Rectal smooth muscle tissue (tissue), 1 donor: ENCODE measurements at regions not wholly inside any gene's neighbourhood (a gene's known extent, or its start where the extent isn't known, plus 50 kb on each side); places are given as distances from the start of the nearest gene placed in this dataset.

Experiments used
- H3K27ac ChIP-seq: one replicate; pipeline ENCODE4 v1.7.0; 2013; ENCODE audit warnings: low read depth, low read length, inconsistent platforms
- H3K27me3 ChIP-seq: one replicate; pipeline ENCODE4 v1.7.0; 2013; ENCODE audit warnings: low read length; ENCODE audit not compliant: control insufficient read depth, insufficient read depth
- H3K36me3 ChIP-seq: one replicate; pipeline ENCODE4 v1.7.0; 2013; ENCODE audit warnings: low read length; ENCODE audit not compliant: control insufficient read depth, insufficient read depth
- H3K4me1 ChIP-seq: one replicate; pipeline ENCODE4 v1.7.0; 2013; ENCODE audit warnings: low read length; ENCODE audit not compliant: control insufficient read depth, insufficient read depth
- H3K4me3 ChIP-seq: one replicate; pipeline ENCODE4 v1.7.0; 2013; ENCODE audit warnings: low read length
- H3K9ac ChIP-seq: one replicate; pipeline ENCODE4 v1.7.0; 2013; ENCODE audit warnings: low read length

DNA sequence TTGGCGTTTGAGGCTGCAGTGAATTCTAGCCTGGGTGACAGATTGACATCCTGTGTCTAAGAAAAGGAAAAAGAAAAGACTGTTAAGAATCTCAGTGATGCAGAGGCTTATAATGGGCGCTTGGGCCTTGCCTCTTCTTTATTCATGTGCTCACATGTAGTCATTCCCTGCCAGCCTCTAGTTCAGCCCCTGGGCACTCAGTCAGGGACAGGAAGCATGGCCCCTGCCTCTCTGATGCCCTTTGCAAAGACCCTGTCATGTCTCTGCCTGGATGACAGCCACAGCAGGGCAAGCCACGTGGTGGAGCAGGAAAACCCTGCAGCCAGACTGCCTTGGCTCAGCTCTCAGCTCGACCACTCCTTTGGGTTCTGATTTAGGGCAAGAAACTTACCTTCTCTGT lies 368.9 kb downstream of the RPS24 start:
- H3K4me3 ChIP-seq, result no peak overlapping the region
- H3K4me1 ChIP-seq, result peaks cover 10% of the 10 kb centered on the region
- H3K27ac ChIP-seq, result no peak overlapping the region
- H3K9ac ChIP-seq, result no peak overlapping the region
- no peaks in the 10 kb centered on the region for H3K27me3 ChIP-seq
- no peaks in the 10 kb centered on the region for H3K36me3 ChIP-seq

DNA sequence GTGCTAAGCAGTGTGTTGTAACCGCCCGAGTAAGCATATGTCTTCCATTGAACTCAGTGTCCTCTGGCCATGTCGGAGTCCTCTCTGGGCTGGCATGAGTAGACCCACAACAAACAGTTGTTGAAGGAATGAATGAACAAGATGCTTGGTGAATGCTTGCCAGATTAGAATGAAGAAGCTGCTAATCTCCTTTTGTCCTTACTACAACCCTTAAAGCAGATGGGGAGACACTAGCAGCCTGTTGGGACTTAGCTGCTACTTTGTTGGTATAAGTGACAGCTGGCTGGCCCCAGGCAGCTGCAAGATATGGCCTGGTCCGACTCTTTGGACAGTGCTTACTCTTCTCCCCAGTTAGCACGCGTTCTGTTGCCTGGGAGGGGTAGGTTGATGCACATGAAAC lies 370.1 kb downstream of the RPS24 start:
- no peak overlapping the region for H3K4me3 ChIP-seq
- H3K4me1 ChIP-seq, result peaks cover 22% of the 10 kb centered on the region
- no peaks in the 10 kb centered on the region for H3K36me3 ChIP-seq
- H3K27me3 ChIP-seq, result no peaks in the 10 kb centered on the region
- no peak overlapping the region for H3K9ac ChIP-seq
- H3K27ac ChIP-seq, result no peak overlapping the region

DNA sequence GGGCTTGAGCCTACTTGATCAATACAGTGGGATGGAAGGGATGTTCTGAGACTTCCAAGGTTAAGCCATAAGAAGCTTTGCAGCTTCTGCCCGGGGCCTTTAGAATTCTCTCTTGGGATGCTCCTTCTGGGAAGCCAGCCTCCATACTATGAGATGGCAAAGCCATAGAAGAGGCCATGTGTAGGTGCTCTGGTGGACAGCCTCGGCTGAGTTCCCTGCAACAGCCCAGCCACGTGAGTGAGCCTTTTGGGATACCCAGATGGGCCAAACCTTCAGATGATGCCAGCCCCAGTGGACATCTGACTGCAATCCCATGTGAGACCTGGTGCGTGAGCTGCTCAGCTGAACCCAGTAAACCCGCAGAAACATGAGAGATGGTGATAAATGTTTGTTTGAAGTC lies 370.6 kb downstream of the RPS24 start:
- Histone ChIP-seq H3K36me3 (no peaks in the 10 kb centered on the region), H3K9ac (no peak overlapping the region), H3K4me3 (no peak overlapping the region), H3K27me3 (no peaks in the 10 kb centered on the region), H3K27ac (no peak overlapping the region), H3K4me1 (peaks cover 26% of the 10 kb centered on the region)

DNA sequence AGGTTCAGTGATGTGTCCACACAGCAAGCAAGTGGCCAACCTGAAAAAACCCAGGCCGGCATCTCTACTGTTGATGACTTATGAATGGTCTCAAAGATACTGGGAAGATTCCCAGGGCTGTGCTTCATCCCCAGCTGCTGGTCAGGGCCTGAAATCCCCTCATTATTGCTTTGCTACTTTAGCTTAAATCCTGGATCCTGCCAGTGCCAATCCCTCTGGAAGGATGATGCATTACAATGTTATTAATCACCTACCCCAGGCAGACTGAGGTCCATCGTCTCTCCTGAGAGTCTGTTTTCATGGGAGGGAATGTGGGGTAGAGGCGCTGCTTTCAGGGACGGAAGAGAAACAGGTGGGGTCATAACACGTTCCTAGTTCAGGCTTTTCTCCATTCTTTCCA lies 371.6 kb downstream of the RPS24 start:
- Histone ChIP-seq H3K9ac (no peak overlapping the region), H3K27me3 (no peaks in the 10 kb centered on the region), H3K27ac (no peak overlapping the region), H3K4me3 (no peak overlapping the region), H3K36me3 (no peaks in the 10 kb centered on the region), H3K4me1 (peaks cover 26% of the 10 kb centered on the region)

DNA sequence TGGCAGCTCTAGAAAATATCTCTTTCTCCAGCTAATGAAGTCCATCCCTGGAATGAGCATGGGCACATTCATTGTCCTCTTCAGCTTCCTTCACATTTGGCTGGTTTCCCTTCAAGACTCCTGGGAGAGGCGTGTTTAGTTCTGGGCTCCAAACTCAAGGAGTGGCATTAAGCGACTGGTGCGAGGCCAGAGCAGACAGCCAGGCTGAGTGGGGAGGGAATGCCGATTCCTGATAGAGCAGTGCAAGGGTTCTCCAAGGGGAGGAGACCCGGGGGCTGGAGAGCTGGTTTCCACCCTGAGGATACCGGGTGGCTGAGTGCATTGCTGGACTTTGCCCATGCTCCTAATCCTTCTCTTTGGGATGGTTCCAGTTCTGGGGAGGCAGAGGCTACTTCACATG lies 372.1 kb downstream of the RPS24 start:
- Histone ChIP-seq H3K4me3 (no peak overlapping the region), H3K27me3 (no peaks in the 10 kb centered on the region), H3K36me3 (no peaks in the 10 kb centered on the region), H3K4me1 (peaks cover 26% of the 10 kb centered on the region), H3K9ac (no peak overlapping the region), H3K27ac (no peak overlapping the region)

DNA sequence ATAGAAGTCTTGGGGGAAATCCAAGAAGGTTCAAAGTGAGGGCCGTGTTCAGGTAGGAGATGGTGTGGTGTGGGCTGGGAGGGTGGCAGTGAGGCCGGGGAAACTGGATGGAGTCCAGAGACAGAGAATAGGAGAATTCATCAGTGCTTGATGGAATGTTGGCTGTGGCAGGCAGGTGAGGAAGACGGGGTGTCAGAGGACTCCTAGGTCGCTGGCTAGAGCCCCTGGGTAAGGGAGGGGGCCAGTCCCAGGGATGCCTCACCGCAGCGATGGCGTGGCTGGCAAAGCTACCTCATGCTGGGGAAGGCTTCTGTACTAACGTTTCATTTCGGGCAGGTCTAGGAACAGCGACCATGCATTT lies 373.0 kb downstream of the RPS24 start:
- H3K9ac ChIP-seq, result no peak overlapping the region
- H3K36me3 ChIP-seq, result no peaks in the 10 kb centered on the region
- peaks cover 26% of the 10 kb centered on the region for H3K4me1 ChIP-seq
- no peaks in the 10 kb centered on the region for H3K27me3 ChIP-seq
- peak overlapping the region; percentile 35 for H3K4me3 ChIP-seq
- no peak overlapping the region for H3K27ac ChIP-seq

DNA sequence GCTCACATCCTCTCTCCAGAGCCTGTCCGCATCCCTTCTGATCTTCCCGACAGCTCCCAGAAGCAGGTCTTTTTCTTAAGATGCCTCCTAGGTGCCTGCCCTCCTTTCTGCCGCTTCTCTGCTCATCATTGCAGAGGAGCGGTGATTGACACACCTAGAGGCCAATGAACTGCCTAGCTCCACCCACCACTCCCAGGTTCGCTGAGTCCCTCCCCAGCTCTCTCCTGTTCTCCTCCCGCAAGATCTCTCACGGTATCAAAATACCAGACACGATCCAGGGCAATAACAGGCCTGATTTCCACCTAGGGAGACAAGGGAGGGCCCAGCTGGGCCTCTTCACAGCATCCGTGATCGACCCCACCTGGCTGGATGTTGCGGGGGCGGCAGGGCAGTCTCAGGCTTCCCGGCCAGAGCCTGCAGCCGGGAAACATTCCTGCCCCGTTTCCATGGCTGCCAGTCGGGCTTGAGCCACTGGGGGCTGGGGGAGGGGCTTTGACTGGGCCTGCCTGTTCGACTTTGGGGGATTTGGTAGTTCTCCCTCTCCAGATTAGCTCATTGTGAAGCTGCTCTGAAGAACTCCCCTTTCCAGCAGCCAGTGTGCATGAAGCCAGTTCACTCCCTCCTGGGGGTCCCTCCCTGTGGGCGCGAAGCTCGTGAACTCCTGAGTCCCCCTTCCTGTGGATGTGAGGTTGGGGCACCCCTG lies 373.5 kb downstream of the RPS24 start:
- no peaks in the 10 kb centered on the region for H3K36me3 ChIP-seq
- peak overlapping the region; percentile 35 for H3K4me3 ChIP-seq
- H3K4me1 ChIP-seq, result peaks cover 26% of the 10 kb centered on the region
- no peak overlapping the region for H3K27ac ChIP-seq
- H3K27me3 ChIP-seq, result no peaks in the 10 kb centered on the region
- no peak overlapping the region for H3K9ac ChIP-seq

DNA sequence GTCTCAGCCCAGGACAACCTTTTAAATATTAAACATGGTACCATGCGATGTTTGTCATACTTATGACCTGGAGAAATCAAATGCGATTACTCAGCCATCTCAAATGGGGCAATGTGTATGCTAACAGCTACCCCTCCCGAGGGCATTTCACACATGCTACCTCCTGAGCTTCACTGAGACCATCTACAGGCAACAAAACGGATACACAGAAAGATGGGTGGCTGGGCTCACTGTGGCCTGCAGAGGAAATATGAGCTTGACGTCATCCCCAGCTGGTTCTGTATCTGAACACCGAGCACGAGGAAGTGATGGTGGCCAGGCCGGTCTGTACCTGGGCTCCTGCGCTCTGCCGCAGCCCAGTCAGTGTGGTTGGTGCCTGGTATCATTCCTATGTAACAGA lies 374.3 kb downstream of the RPS24 start:
- Histone ChIP-seq H3K9ac (no peak overlapping the region), H3K27me3 (no peaks in the 10 kb centered on the region), H3K4me1 (peaks cover 26% of the 10 kb centered on the region), H3K27ac (peak overlapping the region; percentile 82), H3K36me3 (no peaks in the 10 kb centered on the region), H3K4me3 (no peak overlapping the region)

DNA sequence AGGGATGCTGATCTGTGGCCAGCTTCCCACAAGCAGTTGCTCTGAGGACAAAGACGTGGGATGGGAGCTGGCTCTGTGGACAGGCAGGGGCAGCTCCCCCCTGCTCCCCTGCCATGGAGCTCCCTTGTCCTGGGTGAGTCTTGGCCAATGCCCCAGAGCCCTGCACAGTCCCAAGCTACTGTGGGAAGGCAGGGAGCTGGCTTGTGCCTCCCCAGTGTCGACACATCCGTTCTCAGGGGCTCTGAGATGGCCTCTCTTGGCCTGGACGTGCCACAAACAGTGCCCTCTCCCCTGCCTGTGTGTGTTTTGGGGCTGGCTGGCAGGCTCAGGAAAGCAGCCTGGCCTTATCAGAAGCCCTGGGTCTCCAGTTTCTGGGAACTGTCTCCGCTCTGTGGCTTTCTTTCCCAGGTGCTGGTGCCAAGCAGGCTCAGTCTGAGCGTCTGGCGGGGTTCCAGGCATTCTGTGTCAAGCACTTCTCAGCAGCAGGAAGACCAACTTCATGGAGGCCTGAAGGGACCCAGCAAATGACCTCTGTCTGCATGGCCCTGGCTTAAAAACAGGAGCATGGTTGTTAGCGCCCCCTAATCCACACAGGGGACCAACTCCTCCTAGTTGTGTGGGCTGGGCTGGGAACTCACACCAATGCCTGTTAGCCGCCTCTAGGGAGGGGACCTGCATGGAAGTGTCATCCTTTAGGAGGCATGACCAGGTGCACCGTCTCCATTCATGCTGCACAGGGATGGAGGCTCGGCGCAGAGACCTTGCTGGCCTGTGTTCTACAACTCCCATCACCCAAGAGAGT lies 375.2 kb downstream of the RPS24 start:
- H3K27me3 ChIP-seq, result no peaks in the 10 kb centered on the region
- peaks cover 26% of the 10 kb centered on the region for H3K4me1 ChIP-seq
- H3K9ac ChIP-seq, result no peak overlapping the region
- H3K27ac ChIP-seq, result peak overlapping the region; percentile 82
- H3K36me3 ChIP-seq, result no peaks in the 10 kb centered on the region
- H3K4me3 ChIP-seq, result no peak overlapping the region

DNA sequence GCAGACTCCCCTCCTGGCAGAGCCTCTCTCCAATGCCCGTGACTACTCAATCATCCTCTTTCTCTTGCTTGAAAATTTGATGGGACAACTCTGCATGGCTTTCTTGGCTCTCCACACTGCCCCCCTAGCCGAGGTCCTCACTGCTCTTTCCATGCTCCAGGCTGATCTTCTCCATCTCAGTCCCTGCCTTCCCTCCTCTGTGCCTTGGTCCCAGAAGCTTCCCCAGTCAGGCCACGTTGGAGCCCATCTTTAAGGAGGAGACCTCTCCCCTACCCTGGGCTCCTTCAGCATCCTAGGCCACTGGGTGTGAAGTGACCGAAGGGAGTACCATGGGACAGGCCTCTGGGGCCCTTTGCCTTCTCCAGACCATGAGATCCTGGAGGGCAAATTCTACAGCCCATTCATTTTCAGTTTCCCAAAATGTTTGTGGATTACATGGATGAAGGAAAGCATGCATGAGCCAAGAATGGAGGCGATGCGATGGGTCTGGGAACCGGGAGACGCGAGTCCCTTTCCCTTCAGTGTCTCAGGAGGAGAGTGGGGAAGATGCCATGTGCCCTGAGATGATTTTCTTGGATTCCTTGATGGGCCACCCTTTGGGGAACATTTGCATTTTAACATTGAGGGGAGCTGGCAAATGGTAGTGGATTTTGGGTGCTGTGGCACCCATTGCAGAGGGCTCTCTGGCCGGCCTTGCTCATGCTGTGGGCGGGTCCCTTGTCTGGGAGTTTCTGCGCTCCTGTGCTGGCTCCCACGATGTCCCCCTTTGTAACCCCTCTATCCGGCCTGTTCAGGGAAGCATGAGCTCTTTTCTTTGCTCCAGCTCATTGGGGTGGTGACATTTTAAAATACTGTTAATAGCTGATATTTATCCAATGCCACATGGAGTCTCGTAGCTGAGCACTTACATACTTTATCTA lies 376.6 kb downstream of the RPS24 start:
- H3K36me3 ChIP-seq, result no peaks in the 10 kb centered on the region
- H3K9ac ChIP-seq, result no peak overlapping the region
- no peak overlapping the region for H3K27ac ChIP-seq
- H3K4me1 ChIP-seq, result peaks cover 26% of the 10 kb centered on the region
- no peaks in the 10 kb centered on the region for H3K27me3 ChIP-seq
- H3K4me3 ChIP-seq, result no peak overlapping the region

DNA sequence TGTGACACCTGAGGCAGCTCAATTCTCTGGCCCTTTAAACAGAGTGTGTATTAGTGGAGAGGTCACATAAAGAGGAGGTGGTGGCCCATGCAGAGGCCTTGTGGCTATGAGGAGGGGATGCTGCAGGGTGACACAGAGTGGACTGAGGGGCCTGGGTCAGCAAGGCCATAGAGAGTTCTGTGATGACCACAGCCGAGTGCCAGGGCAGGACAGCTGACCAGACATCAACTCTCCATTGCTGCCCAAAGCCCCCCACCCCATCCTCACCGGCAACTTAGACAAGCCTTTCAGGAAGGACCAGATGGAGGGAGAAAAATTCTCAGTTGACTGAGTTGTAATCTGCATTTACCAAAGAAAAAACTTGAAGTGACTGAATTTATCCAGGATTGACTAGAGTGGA lies 378.1 kb downstream of the RPS24 start:
- H3K9ac ChIP-seq, result no peak overlapping the region
- H3K27ac ChIP-seq, result no peak overlapping the region
- no peak overlapping the region for H3K4me3 ChIP-seq
- no peaks in the 10 kb centered on the region for H3K27me3 ChIP-seq
- no peaks in the 10 kb centered on the region for H3K36me3 ChIP-seq
- H3K4me1 ChIP-seq, result peaks cover 25% of the 10 kb centered on the region

DNA sequence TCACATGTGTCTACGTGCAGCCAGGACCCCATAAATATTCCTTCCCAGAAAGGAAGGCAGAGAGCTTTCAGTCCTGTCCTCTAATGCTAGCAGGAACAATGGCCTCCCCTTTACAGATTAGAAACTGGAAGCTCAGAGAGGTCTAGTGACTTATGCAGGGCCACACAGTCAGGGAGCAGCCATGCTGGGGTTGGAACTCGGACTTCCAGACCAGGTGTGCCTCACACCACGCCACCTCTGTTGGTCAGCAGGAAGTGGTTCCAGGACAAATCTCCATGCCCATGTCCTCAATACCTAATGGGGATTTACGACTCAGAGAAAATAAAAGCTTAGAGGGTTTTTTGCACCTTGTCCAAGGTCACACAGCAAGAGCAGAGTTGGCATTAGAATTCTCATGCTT lies 378.9 kb downstream of the RPS24 start:
- H3K4me3 ChIP-seq, result no peak overlapping the region
- H3K27ac ChIP-seq, result no peak overlapping the region
- peaks cover 16% of the 10 kb centered on the region for H3K4me1 ChIP-seq
- H3K27me3 ChIP-seq, result no peaks in the 10 kb centered on the region
- no peaks in the 10 kb centered on the region for H3K36me3 ChIP-seq
- no peak overlapping the region for H3K9ac ChIP-seq
